WERI-Rb-1 (cell line): ENCODE measurements at regions not wholly inside any gene's neighbourhood (a gene's known extent, or its start where the extent isn't known, plus 50 kb on each side); places are given as distances from the start of the nearest gene placed in this dataset.
A peak's percentile ranks its signal among the peaks of the same experiment; 100 is the strongest.
"Not testable (repeated sequence)": the region's sequence is repeated elsewhere in the genome, so short reads cannot be mapped to it uniquely, and the experiment has no call there.

Source experiments
- DNase-seq: peaks from one replicate; pipeline ENCODE4 v3.0.0-alpha.2; 2020
- H3K27ac ChIP-seq: fragments of 250-450 bp; sonication (Bioruptor Pico); 2 replicates; pipeline ENCODE4 v1.5.1; 2020; ENCODE audit warnings: mild to moderate bottlenecking, moderate library complexity
- H3K27me3 ChIP-seq: fragments of 250-450 bp; sonication (Bioruptor Pico); 2 replicates; pipeline ENCODE4 v1.5.1; 2021; ENCODE audit warnings: mild to moderate bottlenecking, low read depth, moderate library complexity; ENCODE audit not compliant: insufficient read depth, severe bottlenecking
- H3K36me3 ChIP-seq: fragments of 250-450 bp; sonication (Bioruptor Pico); 2 replicates; pipeline ENCODE4 v1.5.1; 2020; ENCODE audit warnings: mild to moderate bottlenecking, moderate library complexity
- H3K4me3 ChIP-seq: 2 replicates; pipeline ENCODE4 v1.5.1; 2011; ENCODE audit warnings: low read depth, mild to moderate bottlenecking, control low read depth, low read length
- H3K9me3 ChIP-seq: fragments of 250-450 bp; sonication (Bioruptor Pico); 2 replicates; pipeline ENCODE4 v1.5.1; 2021; ENCODE audit warnings: mild to moderate bottlenecking, moderate library complexity; ENCODE audit not compliant: severe bottlenecking
- CTCF ChIP-seq: IDR thresholded peaks from 2 replicates; pipeline ENCODE4 v1.5.1; 2011; ENCODE audit warnings: low read depth, mild to moderate bottlenecking, control low read depth, inconsistent platforms, low read length

- DNase-seq, result no peak
- H3K27me3 ChIP-seq, result no peaks in the 10 kb centered on the region
- H3K36me3 ChIP-seq, result no peaks in the 10 kb centered on the region
- TF ChIP-seq CTCF, result no peak
- H3K4me3 ChIP-seq, result no peak overlapping the region
- no peak overlapping the region for H3K27ac ChIP-seq
- no peaks in the 10 kb centered on the region for H3K9me3 ChIP-seq
These were observed 1394.4 kb downstream of the KHDRBS2 start for GRCh38 chr6:60891606-60892005.

- H3K27ac ChIP-seq, H3K36me3 ChIP-seq, H3K9me3 ChIP-seq, DNase-seq, H3K4me3 ChIP-seq, H3K27me3 ChIP-seq: not testable (repeated sequence)
These were observed 1408.6 kb downstream of the KHDRBS2 start for GRCh38 chr6:60877396-60877795.

- not testable (repeated sequence) for H3K27me3 ChIP-seq, H3K36me3 ChIP-seq, H3K27ac ChIP-seq, H3K4me3 ChIP-seq, H3K9me3 ChIP-seq, DNase-seq
These were observed 1415.2 kb downstream of the KHDRBS2 start for GRCh38 chr6:60870779-60871178.

GRCh38 chr6:60867548-60867947 is 1418.5 kb downstream of the KHDRBS2 start:
- no peak for TF ChIP-seq CTCF
- Histone ChIP-seq H3K4me3 (no peak overlapping the region), H3K27me3 (no peaks in the 10 kb centered on the region), H3K36me3 (no peaks in the 10 kb centered on the region), H3K27ac (no peak overlapping the region), H3K9me3 (no peaks in the 10 kb centered on the region)
- DNase-seq, result no peak

- not testable (repeated sequence) for H3K36me3 ChIP-seq, H3K9me3 ChIP-seq, H3K4me3 ChIP-seq, H3K27me3 ChIP-seq, H3K27ac ChIP-seq
- DNase-seq, result peak; percentile 11
These were observed 1442.6 kb downstream of the KHDRBS2 start for GRCh38 chr6:60843175-60843982.

- not testable (repeated sequence) for H3K27ac ChIP-seq, H3K27me3 ChIP-seq, H3K4me3 ChIP-seq, DNase-seq, H3K36me3 ChIP-seq, H3K9me3 ChIP-seq
These were observed 1455.3 kb downstream of the KHDRBS2 start for GRCh38 chr6:60830726-60831125.

- not testable (repeated sequence) for H3K36me3 ChIP-seq, H3K9me3 ChIP-seq, H3K27me3 ChIP-seq, H3K4me3 ChIP-seq, DNase-seq, H3K27ac ChIP-seq
These were observed 1463.4 kb downstream of the KHDRBS2 start for GRCh38 chr6:60822597-60822996.

- not testable (repeated sequence) for H3K9me3 ChIP-seq, H3K4me3 ChIP-seq, H3K27me3 ChIP-seq, H3K27ac ChIP-seq, DNase-seq, H3K36me3 ChIP-seq
These were observed 1468.0 kb downstream of the KHDRBS2 start for GRCh38 chr6:60818072-60818471.

GRCh38 chr6:60814784-60815183 is 1471.2 kb downstream of the KHDRBS2 start:
- not testable (repeated sequence) for H3K27ac ChIP-seq, H3K36me3 ChIP-seq, H3K27me3 ChIP-seq, H3K4me3 ChIP-seq, H3K9me3 ChIP-seq, DNase-seq

- H3K27ac ChIP-seq, DNase-seq, H3K4me3 ChIP-seq, H3K27me3 ChIP-seq, H3K9me3 ChIP-seq, H3K36me3 ChIP-seq: not testable (repeated sequence)
These were observed 1472.0 kb downstream of the KHDRBS2 start for GRCh38 chr6:60813897-60814596.

- H3K4me3 ChIP-seq, H3K36me3 ChIP-seq, DNase-seq, H3K27me3 ChIP-seq, H3K9me3 ChIP-seq, H3K27ac ChIP-seq: not testable (repeated sequence)
These were observed 1475.8 kb downstream of the KHDRBS2 start for GRCh38 chr6:60810216-60810615.

- H3K4me3 ChIP-seq, H3K9me3 ChIP-seq, DNase-seq, H3K27me3 ChIP-seq, H3K36me3 ChIP-seq, H3K27ac ChIP-seq: not testable (repeated sequence)
These were observed 1486.9 kb downstream of the KHDRBS2 start for GRCh38 chr6:60799146-60799545.

- H3K4me3 ChIP-seq, H3K9me3 ChIP-seq, DNase-seq, H3K36me3 ChIP-seq, H3K27ac ChIP-seq, H3K27me3 ChIP-seq: not testable (repeated sequence)
These were observed 1488.2 kb downstream of the KHDRBS2 start for GRCh38 chr6:60797831-60798230.
